ENCODE measurements at regions not wholly inside any gene's neighbourhood (a gene's known extent, or its start where the extent isn't known, plus 50 kb on each side); places are given as distances from the start of the nearest gene placed in this dataset.

DNA sequence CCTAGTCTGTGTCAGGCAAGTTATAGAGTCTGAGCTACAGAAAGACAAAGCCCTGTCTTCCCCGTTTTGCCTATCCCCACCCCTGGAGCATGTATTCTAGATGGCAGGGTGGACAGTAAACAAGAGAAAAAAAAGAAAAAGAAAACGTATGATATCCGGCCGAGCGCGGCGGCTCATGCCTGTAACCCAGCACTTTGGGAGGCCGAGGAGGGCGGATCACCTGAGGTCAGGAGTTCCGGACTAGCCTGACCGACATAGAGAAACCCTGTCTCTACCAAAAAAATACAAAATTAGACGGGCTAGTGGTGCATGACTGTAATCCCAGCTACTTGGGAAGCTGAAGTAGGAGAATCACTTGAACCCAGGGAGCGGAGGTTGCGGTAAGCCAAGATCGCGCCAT is 523.0 kb upstream of the CDH9 start:
- no peak for TF ChIP-seq CTCF (IDR thresholded peaks at IDR 0.05; ENCODE audit: extremely low read depth, insufficient read depth, missing control alignments)
- in situ Hi-C loops (cut with MboI; ENCODE audit: low pct_unique_long_range_greater_than_20kb, low sequenced_read_pairs, unreplicated experiment): no loop called here
- DNase-seq (ENCODE audit: low spot score): no peak

- in situ Hi-C loops (cut with MboI; ENCODE audit: low pct_unique_long_range_greater_than_20kb, low sequenced_read_pairs, unreplicated experiment): no loop called here
- no peak for DNase-seq (ENCODE audit: low spot score)
- TF ChIP-seq CTCF (IDR thresholded peaks at IDR 0.05; ENCODE audit: extremely low read depth, insufficient read depth, missing control alignments): no peak
Measured at GRCh38 chr5:27548484-27548883, 510.1 kb upstream of the CDH9 start.

GRCh38 chr5:27535031-27535557 is 496.7 kb upstream of the CDH9 start:
- no peak for TF ChIP-seq CTCF (IDR thresholded peaks at IDR 0.05; ENCODE audit: extremely low read depth, insufficient read depth, missing control alignments)
- no peak for DNase-seq (ENCODE audit: low spot score)
- in situ Hi-C loops (cut with MboI; ENCODE audit: low pct_unique_long_range_greater_than_20kb, low sequenced_read_pairs, unreplicated experiment): no loop called here

DNA sequence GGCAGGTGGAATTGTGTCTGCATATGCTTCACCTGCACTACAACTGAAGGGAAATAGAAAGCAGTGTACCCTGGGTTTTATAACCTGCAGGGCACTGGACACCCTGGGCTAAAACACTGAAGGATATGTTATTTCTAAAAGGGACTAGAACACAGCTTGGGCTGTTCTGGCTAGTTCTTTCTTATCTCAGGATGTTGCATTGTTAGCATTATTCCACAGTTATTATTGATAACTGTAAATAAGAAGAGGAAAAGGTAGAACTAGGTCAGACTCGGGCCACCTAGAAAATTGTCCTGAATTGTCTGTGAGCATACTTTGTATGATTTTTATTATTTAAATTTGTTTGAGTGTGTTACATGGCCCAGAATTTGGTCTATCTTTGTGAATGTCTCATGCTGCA is 493.9 kb upstream of the CDH9 start:
- DNase-seq (ENCODE audit: low spot score): no peak
- in situ Hi-C loops (cut with MboI; ENCODE audit: low pct_unique_long_range_greater_than_20kb, low sequenced_read_pairs, unreplicated experiment): no loop called here
- TF ChIP-seq CTCF (IDR thresholded peaks at IDR 0.05; ENCODE audit: extremely low read depth, insufficient read depth, missing control alignments): no peak

GRCh38 chr5:27524515-27524914 is 486.1 kb upstream of the CDH9 start:
- TF ChIP-seq CTCF (IDR thresholded peaks at IDR 0.05; ENCODE audit: extremely low read depth, insufficient read depth, missing control alignments): no peak
- in situ Hi-C loops (cut with MboI; ENCODE audit: low pct_unique_long_range_greater_than_20kb, low sequenced_read_pairs, unreplicated experiment): no loop called here
- no peak for DNase-seq (ENCODE audit: low spot score)

GRCh38 chr5:27523629-27524028 is 485.2 kb upstream of the CDH9 start:
- DNase-seq (ENCODE audit: low spot score): no peak
- TF ChIP-seq CTCF (IDR thresholded peaks at IDR 0.05; ENCODE audit: extremely low read depth, insufficient read depth, missing control alignments): no peak
- in situ Hi-C loops (cut with MboI; ENCODE audit: low pct_unique_long_range_greater_than_20kb, low sequenced_read_pairs, unreplicated experiment): no loop called here

- in situ Hi-C loops (cut with MboI; ENCODE audit: low pct_unique_long_range_greater_than_20kb, low sequenced_read_pairs, unreplicated experiment): no loop called here
Measured at GRCh38 chr5:27516437-27516836, 478.1 kb upstream of the CDH9 start.

More at GRCh38 chr5:27516437-27516836, 478.1 kb upstream of the CDH9 start:
- DNase-seq (ENCODE audit: low spot score): no peak
- no peak for TF ChIP-seq CTCF (IDR thresholded peaks at IDR 0.05; ENCODE audit: extremely low read depth, insufficient read depth, missing control alignments)
